SK-N-SH treated with all-trans-retinoic acid at 6 μM for 48 hours (cell line): ENCODE measurements at regions not wholly inside any gene's neighbourhood (a gene's known extent, or its start where the extent isn't known, plus 50 kb on each side); places are given as distances from the start of the nearest gene placed in this dataset.

Source experiments
- CSDC2 ChIP-seq: fragments of 250-450 bp; sonication (Bioruptor Pico); IDR thresholded peaks from 2 replicates; pipeline ENCODE4 v1.5.0; 2020; ENCODE audit warnings: mild to moderate bottlenecking, moderate library complexity
- CSRNP3 ChIP-seq: fragments of 250-450 bp; sonication (Bioruptor Pico); IDR thresholded peaks from 2 replicates; pipeline ENCODE4 v1.5.1; 2021; ENCODE audit warnings: mild to moderate bottlenecking, moderate library complexity
- PATZ1 ChIP-seq: fragments of 250-450 bp; sonication (Bioruptor Pico); IDR thresholded peaks from 2 replicates; pipeline ENCODE4 v1.8.0; 2020; ENCODE audit warnings: mild to moderate bottlenecking, moderate library complexity, borderline replicate concordance
- RARB ChIP-seq: fragments of 250-450 bp; sonication (Bioruptor Pico); IDR thresholded peaks from 2 replicates; pipeline ENCODE4 v1.8.0; 2021; ENCODE audit warnings: mild to moderate bottlenecking, moderate library complexity
- ZFP3 ChIP-seq: fragments of 250-450 bp; sonication (Bioruptor Pico); IDR thresholded peaks from 2 replicates; pipeline ENCODE4 v1.5.0; 2020; ENCODE audit warnings: mild to moderate bottlenecking, moderate library complexity

GRCh38 chr22:22036588-22036987 is 54.0 kb upstream of the TOP3B start:
- TF ChIP-seq CSRNP3 (CRISPR knock-in tag) (no peak), ZFP3 (no peak), CSDC2 (CRISPR knock-in tag) (no peak), RARB (CRISPR knock-in tag) (no peak), PATZ1 (CRISPR knock-in tag) (no peak)
